Liver (tissue), 3 donors: ENCODE measurements at regions not wholly inside any gene's neighbourhood (a gene's known extent, or its start where the extent isn't known, plus 50 kb on each side); places are given as distances from the start of the nearest gene placed in this dataset.

Source experiments
- ATF3 ChIP-seq: IDR thresholded peaks from 2 replicates; pipeline ENCODE4 v1.6.1; 2016; ENCODE audit warnings: antibody characterized with exemption
- CTCF ChIP-seq: fragments of 150-350 bp; IDR thresholded peaks from 2 replicates; pipeline ENCODE4 v1.5.1; 2017; ENCODE audit warnings: improper control_type of control experiment, low read depth, low read length; ENCODE audit not compliant: missing input control
- FOXA1 ChIP-seq: IDR thresholded peaks from 2 replicates; pipeline ENCODE4 v1.6.1; 2016; ENCODE audit warnings: antibody characterized with exemption
- MAX ChIP-seq: IDR thresholded peaks from 2 replicates; pipeline ENCODE4 v1.6.1; 2016; ENCODE audit warnings: antibody characterized with exemption
- REST ChIP-seq: IDR thresholded peaks from 2 replicates; pipeline ENCODE4 v1.6.1; 2016; ENCODE audit warnings: antibody characterized with exemption, mild to moderate bottlenecking
- RXRA ChIP-seq, 2 donors: IDR thresholded peaks; 2 replicates each; pipeline ENCODE4 v1.6.1; 2017 to 2018; ENCODE audit warnings: antibody characterized with exemption in 2 of 2, mild to moderate bottlenecking in 1 of 2
- SP1 ChIP-seq: IDR thresholded peaks from 2 replicates; pipeline ENCODE4 v1.6.1; 2018; ENCODE audit warnings: antibody characterized with exemption, mild to moderate bottlenecking
- TAF1 ChIP-seq: conservative IDR thresholded peaks from 2 replicates; pipeline ENCODE4 v1.6.1; 2016; ENCODE audit warnings: antibody characterized with exemption, mild to moderate bottlenecking
- YY1 ChIP-seq: IDR thresholded peaks from 2 replicates; pipeline ENCODE4 v1.6.1; 2016; ENCODE audit warnings: antibody characterized with exemption, mild to moderate bottlenecking
- ZBTB33 ChIP-seq: IDR thresholded peaks from 2 replicates; pipeline ENCODE4 v1.6.1; 2016; ENCODE audit warnings: antibody characterized with exemption
- donor health status: healthy.
- donor health status: healthy.

- no peak for TF ChIP-seq CTCF
- no peak for TF ChIP-seq ATF3
- no peak for TF ChIP-seq MAX
- no peak for TF ChIP-seq TAF1
- no peak for TF ChIP-seq REST
- no peak for TF ChIP-seq SP1
- TF ChIP-seq YY1 = no peak
- TF ChIP-seq ZBTB33 = no peak
- no peak for TF ChIP-seq RXRA (IDR thresholded peaks at IDR 0.05)
- no peak for TF ChIP-seq FOXA1
Measured at GRCh38 chr11:28545536-28545935, 437.3 kb downstream of the METTL15 start.
